ENCODE measurements at regions not wholly inside any gene's neighbourhood (a gene's known extent, or its start where the extent isn't known, plus 50 kb on each side); places are given as distances from the start of the nearest gene placed in this dataset.

DNA sequence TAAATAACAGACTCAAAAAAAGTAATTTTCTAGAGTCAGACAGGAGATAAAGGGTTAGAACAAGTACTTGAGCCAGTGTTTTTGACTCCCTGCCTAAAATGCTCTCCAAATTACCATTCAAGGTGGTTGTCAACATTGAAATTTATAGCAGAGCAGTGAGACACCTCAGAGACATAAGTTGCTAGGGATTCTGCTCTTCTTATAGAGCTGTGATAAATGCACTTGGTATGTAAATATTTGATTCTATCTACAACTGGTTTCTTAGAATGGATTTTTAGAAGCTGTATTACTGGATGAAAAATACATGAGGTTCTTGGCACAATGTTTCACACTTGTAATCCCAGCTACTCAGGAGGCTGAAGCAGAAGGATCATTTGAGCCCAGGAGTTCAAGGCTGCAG is 83.9 kb upstream of the OSBPL8 start:
- Histone ChIP-seq H3K56ac (replicated peaks; ENCODE audit: insufficient read length, low read depth, low read length) (no peak overlapping the region), H3K14ac (ENCODE audit: insufficient read length) (no peak overlapping the region), H3K4me3 (ENCODE audit: extremely low read depth in 1 of 4, insufficient read depth in 2 of 4, low read depth in 3 of 4, low read length in 4 of 4) (no peak overlapping the region), H3K9me3 (ENCODE audit: insufficient read depth in 2 of 2, low read depth in 1 of 2, low read length in 1 of 2) (peaks cover 0 to 3% of the 10 kb centered on the region in 2 experiments; a peak in 1 of 4 replicates), H3K79me2 (ENCODE audit: control insufficient read depth in 1 of 2, insufficient read depth in 2 of 2, low read length in 2 of 2) (no peaks in the 10 kb centered on the region), H2AK5ac (ENCODE audit: low read depth, low read length) (no peak overlapping the region), H3K18ac (ENCODE audit: extremely low read depth, low read length) (no peak overlapping the region), H3K4me1 (replicated peaks in 1 of 4; ENCODE audit: control insufficient read depth in 3 of 4, insufficient read depth in 4 of 4, low read length in 3 of 4) (peaks cover 0 to 3% (median 0%) of the 10 kb centered on the region in 4 experiments; a peak in 1 of 7 replicates), H3K27me3 (replicated peaks in 1 of 4; ENCODE audit: control insufficient read depth in 3 of 4, extremely low read depth in 1 of 4, insufficient read depth in 3 of 4, low read length in 3 of 4) (no peaks in the 10 kb centered on the region), H3K36me3 (ENCODE audit: control insufficient read depth in 2 of 4, insufficient read depth in 4 of 4, low read length in 3 of 4) (no peaks in the 10 kb centered on the region), H2BK5ac (ENCODE audit: low read depth, low read length) (no peak overlapping the region), H2AFZ (ENCODE audit: low read length) (no peak overlapping the region), H3K27ac (ENCODE audit: low read depth, low read length) (no peak overlapping the region), H2BK120ac (replicated peaks; ENCODE audit: low read depth, low read length) (no peak overlapping the region), H3K79me1 (ENCODE audit: low read depth, low read length) (no peaks in the 10 kb centered on the region), H2BK15ac (ENCODE audit: low read length) (no peak overlapping the region), H3K4me2 (ENCODE audit: insufficient read depth in 1 of 2, low read depth in 2 of 2, low read length in 2 of 2) (no peak overlapping the region), H3K23ac (ENCODE audit: insufficient read length) (no peak overlapping the region), H2BK20ac (ENCODE audit: low read length) (no peak overlapping the region), H4K20me1 (replicated peaks in 1 of 2; ENCODE audit: control insufficient read depth in 1 of 2, insufficient read depth in 2 of 2, low read length in 2 of 2) (no peaks in the 10 kb centered on the region), H4K8ac (ENCODE audit: extremely low read depth, insufficient read depth, low read length) (no peak overlapping the region), H2BK12ac (ENCODE audit: low read depth, low read length) (no peak overlapping the region), H4K5ac (ENCODE audit: insufficient read length, low read depth, low read length) (no peak overlapping the region), H3K4ac (replicated peaks; ENCODE audit: insufficient read length, low read depth, low read length) (no peak overlapping the region), H4K91ac (replicated peaks; ENCODE audit: insufficient read length, low read length) (no peak overlapping the region), H3K23me2 (ENCODE audit: low read depth, low read length) (no peaks in the 10 kb centered on the region; the same call in 1 of the 2 replicates), H3K9ac (replicated peaks in 1 of 4; ENCODE audit: extremely low read depth in 1 of 4, low read depth in 3 of 4, low read length in 3 of 4) (no peak overlapping the region)
- FAIRE-seq (no peak), DNase-seq (ENCODE audit: low read depth in 1 of 2, low spot score in 2 of 2) (no peak)
- POLR2A ChIA-PET (ENCODE audit: partially characterized antibody) = no interaction called here
- CTCF ChIA-PET (ENCODE audit: partially characterized antibody) = interaction anchor here (1.2 kb wide), 1 partner anchor 45 kb away, joined by 4 read pairs; no protein-coding TSS in a partner anchor
- TF ChIP-seq, protein P1, sequence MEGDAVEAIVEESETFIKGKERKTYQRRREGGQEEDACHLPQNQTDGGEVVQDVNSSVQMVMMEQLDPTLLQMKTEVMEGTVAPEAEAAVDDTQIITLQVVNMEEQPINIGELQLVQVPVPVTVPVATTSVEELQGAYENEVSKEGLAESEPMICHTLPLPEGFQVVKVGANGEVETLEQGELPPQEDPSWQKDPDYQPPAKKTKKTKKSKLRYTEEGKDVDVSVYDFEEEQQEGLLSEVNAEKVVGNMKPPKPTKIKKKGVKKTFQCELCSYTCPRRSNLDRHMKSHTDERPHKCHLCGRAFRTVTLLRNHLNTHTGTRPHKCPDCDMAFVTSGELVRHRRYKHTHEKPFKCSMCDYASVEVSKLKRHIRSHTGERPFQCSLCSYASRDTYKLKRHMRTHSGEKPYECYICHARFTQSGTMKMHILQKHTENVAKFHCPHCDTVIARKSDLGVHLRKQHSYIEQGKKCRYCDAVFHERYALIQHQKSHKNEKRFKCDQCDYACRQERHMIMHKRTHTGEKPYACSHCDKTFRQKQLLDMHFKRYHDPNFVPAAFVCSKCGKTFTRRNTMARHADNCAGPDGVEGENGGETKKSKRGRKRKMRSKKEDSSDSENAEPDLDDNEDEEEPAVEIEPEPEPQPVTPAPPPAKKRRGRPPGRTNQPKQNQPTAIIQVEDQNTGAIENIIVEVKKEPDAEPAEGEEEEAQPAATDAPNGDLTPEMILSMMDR (IDR thresholded peaks at IDR 0.05; ENCODE audit: control extremely low read depth in 1 of 3, insufficient read depth in 1 of 3, low read depth in 1 of 3, low read length in 3 of 3) = no peak
- TF ChIP-seq FOSL1 (IDR thresholded peaks at IDR 0.05; ENCODE audit: insufficient read depth, low read depth, low read length) (no peak), RNF2 (IDR thresholded peaks at IDR 0.05; ENCODE audit: borderline replicate concordance, low read depth, low read length, missing control alignments, poor library complexity, severe bottlenecking) (no peak), NRF1 (IDR thresholded peaks at IDR 0.05; ENCODE audit: low read depth, low read length) (no peak), CBX8 (IDR thresholded peaks at IDR 0.05; ENCODE audit: borderline replicate concordance, low read depth, low read length) (no peak)

All from H1 (cell line).